BE2C (cell line): ENCODE measurements at regions not wholly inside any gene's neighbourhood (a gene's known extent, or its start where the extent isn't known, plus 50 kb on each side); places are given as distances from the start of the nearest gene placed in this dataset.

Experiments used
- DNase-seq: peaks from one replicate; pipeline ENCODE4 v3.0.0-alpha.2; 2020
- H3K27me3 ChIP-seq: fragments of 250-450 bp; sonication (Bioruptor Pico); 2 replicates; pipeline ENCODE4 v1.5.1; 2020; ENCODE audit warnings: mild to moderate bottlenecking
- H3K36me3 ChIP-seq: fragments of 250-450 bp; sonication (Bioruptor Pico); 2 replicates; pipeline ENCODE4 v1.5.1; 2020; ENCODE audit warnings: mild to moderate bottlenecking
- H3K4me1 ChIP-seq: fragments of 250-450 bp; sonication (Bioruptor Pico); 2 replicates; pipeline ENCODE4 v1.5.1; 2020
- H3K4me3 ChIP-seq: 2 replicates; pipeline ENCODE4 v1.5.1; 2011; ENCODE audit warnings: low read depth, low read length
- H3K9me3 ChIP-seq: fragments of 250-450 bp; sonication (Bioruptor Pico); 2 replicates; pipeline ENCODE4 v1.5.1; 2020
- TF ChIP-seq, protein P1 (sequence below): IDR thresholded peaks from 2 replicates; pipeline ENCODE4 v1.5.1; 2012; ENCODE audit warnings: mild to moderate bottlenecking, low read depth, low read length

DNA sequence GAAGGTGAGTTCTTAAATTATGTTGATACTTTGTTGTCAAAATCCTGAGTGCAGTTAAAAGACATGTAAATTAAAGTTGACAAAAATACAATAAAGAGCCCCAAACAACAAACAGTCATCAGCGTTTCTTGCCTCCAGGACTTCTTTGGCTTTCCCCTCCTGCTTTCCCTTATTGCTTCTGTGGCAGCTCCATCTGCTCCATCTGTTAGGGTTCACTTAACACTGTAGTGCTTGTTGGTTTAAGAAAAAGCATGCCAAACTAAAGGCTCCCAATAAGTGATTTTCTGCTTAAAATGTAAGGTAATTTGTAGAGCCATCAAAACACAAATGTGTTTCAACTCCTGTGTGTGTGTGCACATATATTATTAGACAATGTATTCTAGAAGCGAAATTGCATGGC, 254.3 kb upstream of the GNAI1 start:
- Histone ChIP-seq H3K4me1 (peaks cover 11% of the 10 kb centered on the region), H3K36me3 (no peaks in the 10 kb centered on the region), H3K9me3 (no peaks in the 10 kb centered on the region; the same call in 1 of the 2 replicates), H3K27me3 (no peaks in the 10 kb centered on the region), H3K4me3 (no peak overlapping the region)
- TF ChIP-seq, protein P1, sequence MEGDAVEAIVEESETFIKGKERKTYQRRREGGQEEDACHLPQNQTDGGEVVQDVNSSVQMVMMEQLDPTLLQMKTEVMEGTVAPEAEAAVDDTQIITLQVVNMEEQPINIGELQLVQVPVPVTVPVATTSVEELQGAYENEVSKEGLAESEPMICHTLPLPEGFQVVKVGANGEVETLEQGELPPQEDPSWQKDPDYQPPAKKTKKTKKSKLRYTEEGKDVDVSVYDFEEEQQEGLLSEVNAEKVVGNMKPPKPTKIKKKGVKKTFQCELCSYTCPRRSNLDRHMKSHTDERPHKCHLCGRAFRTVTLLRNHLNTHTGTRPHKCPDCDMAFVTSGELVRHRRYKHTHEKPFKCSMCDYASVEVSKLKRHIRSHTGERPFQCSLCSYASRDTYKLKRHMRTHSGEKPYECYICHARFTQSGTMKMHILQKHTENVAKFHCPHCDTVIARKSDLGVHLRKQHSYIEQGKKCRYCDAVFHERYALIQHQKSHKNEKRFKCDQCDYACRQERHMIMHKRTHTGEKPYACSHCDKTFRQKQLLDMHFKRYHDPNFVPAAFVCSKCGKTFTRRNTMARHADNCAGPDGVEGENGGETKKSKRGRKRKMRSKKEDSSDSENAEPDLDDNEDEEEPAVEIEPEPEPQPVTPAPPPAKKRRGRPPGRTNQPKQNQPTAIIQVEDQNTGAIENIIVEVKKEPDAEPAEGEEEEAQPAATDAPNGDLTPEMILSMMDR = no peak
- DNase-seq = no peak

DNA sequence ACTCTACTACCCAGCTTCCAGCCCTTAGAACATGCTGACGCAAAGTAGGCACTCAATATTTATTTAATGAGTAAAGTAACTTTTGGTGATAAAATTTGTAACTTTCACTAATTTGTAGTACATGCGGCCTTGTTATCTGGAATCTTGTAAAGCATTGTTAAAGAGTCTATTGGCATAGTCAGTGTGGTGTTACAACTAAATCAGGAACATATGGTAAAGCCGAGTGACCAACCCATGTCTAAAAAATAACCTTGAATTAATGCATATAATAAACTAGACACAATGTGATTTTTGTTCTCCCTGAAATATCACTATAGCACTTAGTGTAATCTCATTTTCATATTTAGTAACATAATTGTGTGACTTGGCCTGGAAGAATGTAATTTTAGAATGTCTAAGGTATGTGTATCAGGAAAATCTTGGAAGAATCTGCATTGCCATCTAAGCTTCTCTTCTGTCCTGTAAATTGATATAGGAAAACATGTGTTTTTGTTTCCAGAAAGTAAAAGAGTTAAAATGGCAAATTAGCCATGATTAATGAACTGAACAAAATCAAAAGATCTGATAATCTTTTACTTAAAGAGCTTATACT, 256.7 kb upstream of the GNAI1 start:
- DNase-seq = no peak
- H3K36me3 ChIP-seq = no peaks in the 10 kb centered on the region
- no peaks in the 10 kb centered on the region for H3K27me3 ChIP-seq
- no peak overlapping the region for H3K4me3 ChIP-seq
- TF ChIP-seq, protein P1 = no peak
- peaks cover 11% of the 10 kb centered on the region for H3K4me1 ChIP-seq
- H3K9me3 ChIP-seq = no peaks in the 10 kb centered on the region; the same call in 1 of the 2 replicates

DNA sequence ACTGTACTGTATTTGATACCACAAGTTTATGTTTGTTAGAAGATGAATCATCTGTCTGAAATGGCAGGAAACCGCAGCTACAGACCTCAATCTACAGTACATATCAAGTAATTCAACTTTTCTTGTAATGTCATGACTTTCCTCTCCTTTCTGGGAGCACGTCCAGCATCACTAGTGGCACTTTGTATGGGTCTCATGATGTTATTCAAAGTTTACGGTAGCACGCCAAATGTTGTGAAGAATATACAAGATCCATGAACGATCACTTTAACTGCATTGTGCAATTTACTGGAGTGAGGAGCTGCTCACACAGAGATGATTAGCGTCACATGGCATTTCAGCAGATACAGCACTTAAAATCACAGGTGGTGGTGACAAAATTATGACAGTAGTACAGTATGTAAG, 257.8 kb upstream of the GNAI1 start:
- no peak for DNase-seq
- no peaks in the 10 kb centered on the region for H3K36me3 ChIP-seq
- peaks cover 11% of the 10 kb centered on the region for H3K4me1 ChIP-seq
- no peaks in the 10 kb centered on the region for H3K27me3 ChIP-seq
- no peak overlapping the region for H3K4me3 ChIP-seq
- no peaks in the 10 kb centered on the region; the same call in 1 of the 2 replicates for H3K9me3 ChIP-seq
- TF ChIP-seq, protein P1 = no peak

DNA sequence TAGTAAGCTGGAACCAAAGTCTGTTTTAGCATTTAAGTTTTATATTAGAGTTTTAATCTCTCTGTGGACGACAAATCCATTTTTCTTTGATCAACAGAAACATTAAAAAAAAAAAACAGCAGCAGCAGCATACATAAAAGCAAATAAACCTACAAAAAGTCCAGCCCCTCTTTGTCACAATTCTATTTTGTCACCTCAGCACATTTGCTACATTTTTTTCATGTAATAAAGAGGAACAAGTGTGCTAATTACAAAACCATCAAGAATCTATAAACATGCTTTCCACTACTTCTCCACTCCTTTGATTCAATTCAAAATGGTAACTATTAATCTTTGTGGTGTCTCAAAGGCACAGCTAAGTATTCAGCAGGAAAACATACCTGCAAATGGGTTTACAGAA, 259.8 kb upstream of the GNAI1 start:
- H3K27me3 ChIP-seq = no peaks in the 10 kb centered on the region
- H3K36me3 ChIP-seq = no peaks in the 10 kb centered on the region
- TF ChIP-seq, protein P1 = no peak
- no peak for DNase-seq
- no peak overlapping the region for H3K4me3 ChIP-seq
- H3K9me3 ChIP-seq = no peaks in the 10 kb centered on the region; the same call in 1 of the 2 replicates
- peaks cover 15% of the 10 kb centered on the region for H3K4me1 ChIP-seq

DNA sequence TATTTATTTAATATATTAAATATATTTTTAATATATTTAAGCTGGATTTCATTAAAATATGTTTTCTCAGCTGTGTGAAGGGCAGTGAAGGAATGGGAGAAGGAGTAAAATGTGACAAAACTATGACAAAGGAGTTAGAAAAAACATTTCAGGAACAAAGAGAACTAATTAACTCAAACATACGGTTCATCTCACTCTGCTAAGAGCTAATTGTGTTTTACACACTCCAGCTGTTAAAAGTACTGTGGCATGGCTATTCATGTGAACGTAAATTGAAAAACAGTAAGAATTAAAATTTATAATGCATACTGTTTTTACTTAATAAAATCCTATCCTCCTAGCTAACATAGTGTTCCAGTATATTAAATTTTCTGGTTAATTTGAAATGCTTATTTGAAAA, 262.5 kb upstream of the GNAI1 start:
- Histone ChIP-seq H3K27me3 (no peaks in the 10 kb centered on the region), H3K36me3 (no peaks in the 10 kb centered on the region), H3K4me1 (peaks cover 11% of the 10 kb centered on the region; the same call in 1 of the 2 replicates), H3K4me3 (no peak overlapping the region), H3K9me3 (no peaks in the 10 kb centered on the region; the same call in 1 of the 2 replicates)
- DNase-seq = no peak
- TF ChIP-seq, protein P1 = no peak

DNA sequence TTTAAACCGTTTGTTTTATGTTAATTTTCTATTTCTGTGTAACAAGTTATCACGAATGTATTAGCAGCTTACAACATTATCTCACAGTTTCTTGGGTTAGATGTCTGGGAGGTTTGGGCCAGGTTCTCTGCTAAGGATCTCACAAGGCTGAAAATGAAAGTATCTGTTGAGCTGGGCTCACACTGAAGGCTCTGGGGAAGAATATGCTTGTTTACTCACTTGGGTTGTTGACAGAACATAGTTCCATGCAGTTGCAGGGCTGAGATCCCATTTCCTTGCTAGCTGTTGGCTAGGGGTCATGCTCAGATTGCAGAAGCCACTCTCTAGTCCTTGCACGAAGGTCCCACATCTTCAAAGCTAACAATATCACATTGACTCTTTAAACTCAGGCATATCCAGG, 266.6 kb upstream of the GNAI1 start:
- no peak for DNase-seq
- no peaks in the 10 kb centered on the region for H3K27me3 ChIP-seq
- H3K4me3 ChIP-seq = no peak overlapping the region
- no peaks in the 10 kb centered on the region for H3K36me3 ChIP-seq
- TF ChIP-seq, protein P1 = no peak
- peaks cover 5% of the 10 kb centered on the region; the same call in 1 of the 2 replicates for H3K9me3 ChIP-seq
- H3K4me1 ChIP-seq = peaks cover 11% of the 10 kb centered on the region; the same call in 1 of the 2 replicates
